Loucy (cell line): ENCODE measurements at regions not wholly inside any gene's neighbourhood (a gene's known extent, or its start where the extent isn't known, plus 50 kb on each side); places are given as distances from the start of the nearest gene placed in this dataset.
"Not testable (repeated sequence)": the region's sequence is repeated elsewhere in the genome, so short reads cannot be mapped to it uniquely, and the experiment has no call there.

ENCODE experiments used
- H2AFZ ChIP-seq: fragments of 200-600 bp; sonication (generic); 2 replicates; pipeline ENCODE4 v1.6.0; 2016; ENCODE audit warnings: antibody characterized with exemption, mild to moderate bottlenecking, low read length, moderate library complexity
- H3F3A ChIP-seq: fragments of 200-600 bp; 2 replicates; pipeline ENCODE4 v1.6.0; 2016; ENCODE audit warnings: antibody characterized with exemption, low read depth, mild to moderate bottlenecking
- H3K27me3 ChIP-seq: fragments of 200-600 bp; sonication (generic); 2 replicates; pipeline ENCODE4 v1.6.1; 2014; ENCODE audit warnings: low read length, mild to moderate bottlenecking; ENCODE audit not compliant: insufficient read depth, poor library complexity, severe bottlenecking
- H3K36me3 ChIP-seq: fragments of 200-600 bp; sonication (generic); 2 replicates; pipeline ENCODE4 v1.6.1; 2016; ENCODE audit warnings: low read length; ENCODE audit not compliant: insufficient read depth
- H3K4me1 ChIP-seq: fragments of 200-600 bp; sonication (generic); 2 replicates; pipeline ENCODE4 v1.5.1; 2014; ENCODE audit warnings: low read length, mild to moderate bottlenecking; ENCODE audit not compliant: insufficient read depth, poor library complexity, severe bottlenecking
- H3K4me2 ChIP-seq: fragments of 200-600 bp; sonication (generic); 2 replicates; pipeline ENCODE4 v1.6.0; 2014; ENCODE audit warnings: antibody characterized with exemption, low read length, low read depth, mild to moderate bottlenecking; ENCODE audit not compliant: poor library complexity, severe bottlenecking
- H3K4me3 ChIP-seq: fragments of 200-600 bp; sonication (generic); 2 replicates; pipeline ENCODE4 v1.5.1; 2014; ENCODE audit warnings: low read length, mild to moderate bottlenecking, mixed read lengths; ENCODE audit not compliant: poor library complexity, severe bottlenecking
- H3K79me2 ChIP-seq: fragments of 200-600 bp; sonication (generic); 2 replicates; pipeline ENCODE4 v1.6.1; 2014; ENCODE audit warnings: low read length; ENCODE audit not compliant: insufficient read depth
- H3K9ac ChIP-seq: fragments of 200-600 bp; sonication (generic); 2 replicates; pipeline ENCODE4 v1.6.0; 2014; ENCODE audit warnings: mild to moderate bottlenecking, low read depth, low read length, moderate library complexity; ENCODE audit not compliant: poor library complexity, severe bottlenecking
- H3K9me2 ChIP-seq: fragments of 200-600 bp; sonication (generic); replicated peaks from 2 replicates; pipeline ENCODE4 v1.6.1; 2016; ENCODE audit warnings: low read depth, low read length, mixed read lengths
- H3K9me3 ChIP-seq: fragments of 200-600 bp; sonication (generic); 2 replicates; pipeline ENCODE4 v1.6.1; 2014; ENCODE audit warnings: mild to moderate bottlenecking, antibody characterized with exemption, low read length, low read depth; ENCODE audit not compliant: insufficient read depth
- H4K20me1 ChIP-seq: fragments of 200-600 bp; sonication (generic); 2 replicates; pipeline ENCODE4 v1.6.0; 2014; ENCODE audit warnings: antibody characterized with exemption, low read length, mild to moderate bottlenecking; ENCODE audit not compliant: insufficient read depth, poor library complexity, severe bottlenecking
- CTCF ChIP-seq: fragments of 200-600 bp; sonication (generic); conservative IDR thresholded peaks from 2 replicates; pipeline ENCODE4 v1.5.1; 2014; ENCODE audit warnings: mild to moderate bottlenecking, antibody characterized with exemption, low read length
- EZH2phosphoT487 ChIP-seq: fragments of 200-600 bp; IDR thresholded peaks from 2 replicates; pipeline ENCODE4 v1.6.1; 2018; ENCODE audit warnings: antibody characterized with exemption, mild to moderate bottlenecking, moderate library complexity, borderline replicate concordance

- Histone ChIP-seq H3K4me1 (no peaks in the 10 kb centered on the region), H3K27me3 (no peaks in the 10 kb centered on the region), H3F3A (no peaks in the 10 kb centered on the region), H3K79me2 (no peaks in the 10 kb centered on the region), H3K9me2 (no peaks in the 10 kb centered on the region), H2AFZ (no peak overlapping the region), H3K4me3 (no peak overlapping the region), H3K9me3 (no peaks in the 10 kb centered on the region), H3K9ac (no peak overlapping the region), H3K4me2 (no peak overlapping the region), H3K36me3 (no peaks in the 10 kb centered on the region), H4K20me1 (no peaks in the 10 kb centered on the region)
- no peak for TF ChIP-seq EZH2phosphoT487
- TF ChIP-seq CTCF = no peak
These were observed 549.1 kb downstream of the RPS29 start for GRCh38 chr14:49036984-49037516.

- Histone ChIP-seq H3F3A (no peaks in the 10 kb centered on the region), H3K4me1 (no peaks in the 10 kb centered on the region), H3K4me2 (no peak overlapping the region), H3K27me3 (no peaks in the 10 kb centered on the region), H3K79me2 (no peaks in the 10 kb centered on the region), H3K9me3 (no peaks in the 10 kb centered on the region), H4K20me1 (no peaks in the 10 kb centered on the region), H2AFZ (no peak overlapping the region), H3K36me3 (no peaks in the 10 kb centered on the region), H3K9ac (no peak overlapping the region), H3K9me2 (no peaks in the 10 kb centered on the region), H3K4me3 (no peak overlapping the region)
- TF ChIP-seq EZH2phosphoT487 (no peak), CTCF (no peak)
These were observed 549.9 kb downstream of the RPS29 start for GRCh38 chr14:49036266-49036665.

- Histone ChIP-seq H3K9me3 (no peaks in the 10 kb centered on the region), H3K9ac (no peak overlapping the region), H3K9me2 (no peaks in the 10 kb centered on the region), H3K79me2 (no peaks in the 10 kb centered on the region), H3K4me2 (no peak overlapping the region), H3K27me3 (no peaks in the 10 kb centered on the region), H3F3A (no peaks in the 10 kb centered on the region), H3K36me3 (no peaks in the 10 kb centered on the region), H2AFZ (no peak overlapping the region), H3K4me1 (no peaks in the 10 kb centered on the region), H3K4me3 (no peak overlapping the region), H4K20me1 (no peaks in the 10 kb centered on the region)
- no peak for TF ChIP-seq EZH2phosphoT487
- no peak for TF ChIP-seq CTCF
These were observed 553.0 kb downstream of the RPS29 start for GRCh38 chr14:49033131-49033530.

- not testable (repeated sequence) for H3K36me3 ChIP-seq, H3K4me3 ChIP-seq, H2AFZ ChIP-seq, H3K4me1 ChIP-seq, H3K4me2 ChIP-seq, H3K9ac ChIP-seq, H4K20me1 ChIP-seq, H3K9me2 ChIP-seq, H3F3A ChIP-seq, H3K9me3 ChIP-seq, H3K27me3 ChIP-seq, H3K79me2 ChIP-seq
These were observed 554.5 kb downstream of the RPS29 start for GRCh38 chr14:49031710-49032109.
